Stimulated activated CD8-positive, alpha-beta memory T cell treated with anti-CD3 and anti-CD28 coated beads, Interleukin-7, amount 100 ng/mL, for 48 hours (primary cell): ENCODE measurements at regions not wholly inside any gene's neighbourhood (a gene's known extent, or its start where the extent isn't known, plus 50 kb on each side); places are given as distances from the start of the nearest gene placed in this dataset.
"Not testable (repeated sequence)": the region's sequence is repeated elsewhere in the genome, so short reads cannot be mapped to it uniquely, and the experiment has no call there.

ENCODE experiments used
- DNase-seq, 2 donors: peaks; one replicate each; pipeline ENCODE4 v3.0.0-alpha.2; 2020; ENCODE audit warnings: low read depth in 1 of 2; ENCODE audit errors: extremely low read depth in 1 of 2

DNA sequence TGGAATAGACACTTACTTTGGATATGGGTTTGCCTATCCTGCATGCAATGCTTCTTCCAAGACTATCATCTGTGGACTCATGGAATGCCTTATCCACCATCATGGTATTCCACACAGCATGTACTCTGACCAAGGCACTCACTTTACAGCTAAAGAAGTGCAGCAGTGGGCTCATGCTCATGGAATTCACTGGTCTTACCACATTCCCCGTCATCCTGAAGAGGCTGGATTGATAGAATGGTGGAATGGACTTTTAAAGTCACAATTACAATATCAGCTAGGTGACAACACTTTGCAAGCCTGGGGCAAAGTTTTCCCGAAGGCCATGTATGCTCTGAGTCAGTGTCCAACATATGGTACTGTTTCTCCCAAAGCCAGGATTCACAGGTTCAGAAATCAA is 199.1 kb downstream of the GJA1 start:
- DNase-seq, result not testable (repeated sequence)

DNA sequence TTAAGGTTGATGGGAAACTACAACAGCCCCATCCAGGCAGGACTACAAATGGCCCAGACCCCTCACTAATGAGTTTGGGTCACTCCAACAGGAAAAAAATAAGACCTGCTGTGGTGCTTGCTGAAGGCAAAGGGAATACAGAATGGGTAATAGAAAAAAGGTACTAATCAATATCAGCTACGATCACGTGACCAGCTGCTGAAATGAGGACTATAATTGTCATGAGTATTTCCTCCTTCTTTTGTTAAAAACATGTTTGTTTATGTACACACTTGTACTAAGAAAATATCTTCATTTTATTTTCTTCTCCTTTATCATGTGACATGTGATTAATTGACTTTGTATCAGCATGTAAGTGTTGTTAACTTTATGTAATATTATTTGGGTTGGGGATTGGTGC is 199.9 kb downstream of the GJA1 start:
- no peak for DNase-seq

DNA sequence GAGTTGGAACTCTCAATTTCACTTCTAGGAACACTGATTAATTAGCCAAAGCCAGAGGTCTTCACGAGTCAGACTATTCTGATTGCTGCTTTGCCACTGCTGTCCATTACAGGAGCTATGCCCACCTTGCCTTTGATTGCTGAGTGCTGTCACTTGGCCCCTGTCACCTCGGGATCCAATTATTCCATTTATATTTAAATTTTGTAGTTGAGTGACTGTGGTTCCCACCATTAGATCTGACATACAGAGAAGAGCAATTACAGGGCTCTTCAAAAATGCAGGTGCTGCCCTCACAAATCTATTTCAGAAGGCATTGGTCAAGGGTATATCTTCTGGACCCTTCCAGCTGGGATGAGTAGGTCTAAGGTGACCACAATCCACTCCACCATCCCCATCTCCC is 200.8 kb downstream of the GJA1 start:
- not testable (repeated sequence) for DNase-seq

DNA sequence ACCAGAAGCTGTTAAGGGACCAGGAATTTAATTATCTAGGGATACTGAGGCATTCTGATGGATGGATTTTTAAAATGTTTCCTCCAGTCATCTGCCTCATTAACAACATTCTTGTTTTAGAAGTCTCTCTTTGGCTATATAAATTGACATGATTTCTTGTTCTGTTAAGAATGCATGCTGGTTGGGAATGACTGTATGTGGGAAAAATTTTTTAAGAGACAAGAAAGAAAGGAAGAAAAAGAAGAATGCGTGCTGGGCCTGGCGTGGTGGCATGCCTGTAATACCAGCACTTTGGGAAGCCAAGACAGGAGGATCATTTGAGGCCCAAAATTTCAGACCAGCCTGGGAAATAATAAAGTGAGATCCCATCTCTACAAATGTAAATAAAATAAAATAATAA is 203.6 kb downstream of the GJA1 start:
- DNase-seq, result no peak

DNA sequence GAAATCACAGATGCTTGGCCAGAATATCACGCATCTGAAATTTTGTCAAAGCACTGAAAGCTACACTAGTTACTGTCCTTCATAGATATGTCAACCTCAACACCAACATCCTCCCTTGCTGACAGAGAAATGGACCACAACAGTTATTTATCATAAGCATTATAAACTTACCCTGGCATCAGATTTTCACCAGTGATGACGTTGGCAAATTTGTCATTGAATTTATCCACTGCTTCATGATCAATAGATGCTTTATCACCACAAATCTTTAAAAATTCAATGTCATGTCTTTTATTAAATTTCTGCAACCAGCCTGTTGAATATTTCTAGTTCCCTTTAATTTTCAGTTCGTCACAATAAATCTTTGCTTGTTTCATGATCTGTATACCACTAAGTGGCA is 205.7 kb downstream of the GJA1 start:
- no peak for DNase-seq

DNA sequence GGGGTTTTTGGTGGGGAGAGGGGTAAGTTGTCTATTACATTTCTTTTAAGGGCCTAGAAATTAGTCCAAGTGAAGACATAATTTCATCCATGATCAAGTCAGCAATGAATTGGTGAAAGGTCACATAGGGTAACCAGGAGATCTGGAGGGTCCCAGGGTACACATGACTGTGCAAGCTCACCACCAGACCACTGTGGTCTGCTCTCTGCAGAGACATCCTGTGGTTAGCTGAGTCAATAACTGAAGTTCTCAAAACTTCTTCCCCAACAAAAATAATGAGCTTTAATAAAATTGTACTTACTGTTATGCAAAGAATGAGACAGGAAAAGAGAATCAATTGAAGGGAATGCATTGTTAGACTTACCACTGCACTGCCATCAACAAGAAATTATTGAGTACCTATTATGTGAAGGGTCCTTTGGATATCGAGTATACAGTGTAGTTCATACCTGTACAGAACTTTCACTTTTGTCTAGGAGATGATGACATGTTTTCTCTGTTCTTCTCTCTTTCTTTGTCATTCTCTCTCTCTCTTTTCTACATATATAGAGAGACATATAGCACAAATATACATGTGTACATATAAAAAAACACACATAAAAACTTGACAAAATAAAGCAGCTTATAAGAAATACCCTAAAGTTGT is 209.8 kb downstream of the GJA1 start:
- DNase-seq, result peak; percentile 2 to 11

DNA sequence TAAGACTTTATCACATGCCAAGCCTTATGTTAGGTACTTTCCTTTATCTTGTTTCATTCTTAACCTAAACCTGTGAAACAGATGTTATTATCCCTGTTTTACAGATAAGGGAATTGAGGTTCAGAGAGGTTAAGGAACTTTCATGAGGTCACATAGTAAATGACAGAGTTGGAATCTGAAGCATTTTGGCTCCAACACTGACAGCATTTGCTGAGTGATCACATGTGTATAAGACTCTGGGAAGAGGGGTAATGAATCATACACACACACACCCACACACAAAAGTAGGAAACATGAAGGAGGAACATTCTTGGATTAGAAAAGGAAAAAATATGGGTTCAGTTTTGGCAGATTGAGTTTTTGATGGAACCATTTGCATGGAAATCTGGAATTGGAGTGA is 212.5 kb downstream of the GJA1 start:
- DNase-seq, result no peak

DNA sequence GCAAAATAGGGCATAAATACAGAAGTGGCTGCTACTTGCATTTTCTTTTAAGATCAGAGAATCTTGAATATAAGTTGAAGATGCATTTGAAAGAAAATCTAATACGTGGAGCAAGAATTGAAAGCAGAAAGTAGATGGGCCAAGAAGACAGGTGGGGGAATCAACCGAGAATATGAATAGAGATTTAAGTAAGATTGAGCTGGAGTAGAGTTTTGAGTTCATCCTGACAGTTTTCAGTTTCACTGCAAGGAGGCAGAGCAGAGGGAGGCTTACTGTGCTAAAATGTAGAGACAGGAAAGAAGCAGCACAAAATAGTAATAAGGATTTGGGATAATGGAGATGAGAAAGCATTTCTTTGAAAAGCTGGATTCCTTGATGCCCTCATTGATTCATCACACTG is 214.5 kb downstream of the GJA1 start:
- no peak for DNase-seq

DNA sequence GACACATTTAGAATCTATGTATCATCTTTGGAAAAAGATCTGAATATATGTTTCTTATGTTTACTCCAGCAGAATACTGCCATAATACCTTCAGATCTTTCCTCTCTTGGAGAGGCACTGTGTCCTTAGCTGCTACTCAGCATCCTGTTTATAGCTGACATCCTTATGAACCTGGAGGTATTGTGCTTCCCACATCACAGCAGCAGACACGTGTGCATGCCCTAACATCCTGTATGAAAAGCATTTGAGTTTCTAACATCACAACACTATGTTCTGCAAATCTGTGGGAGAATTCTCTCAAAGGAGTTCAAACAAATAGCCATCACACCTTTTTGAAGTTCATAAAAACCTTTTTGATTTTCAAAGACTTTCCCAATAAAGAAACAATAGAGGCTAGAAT is 216.0 kb downstream of the GJA1 start:
- no peak for DNase-seq

DNA sequence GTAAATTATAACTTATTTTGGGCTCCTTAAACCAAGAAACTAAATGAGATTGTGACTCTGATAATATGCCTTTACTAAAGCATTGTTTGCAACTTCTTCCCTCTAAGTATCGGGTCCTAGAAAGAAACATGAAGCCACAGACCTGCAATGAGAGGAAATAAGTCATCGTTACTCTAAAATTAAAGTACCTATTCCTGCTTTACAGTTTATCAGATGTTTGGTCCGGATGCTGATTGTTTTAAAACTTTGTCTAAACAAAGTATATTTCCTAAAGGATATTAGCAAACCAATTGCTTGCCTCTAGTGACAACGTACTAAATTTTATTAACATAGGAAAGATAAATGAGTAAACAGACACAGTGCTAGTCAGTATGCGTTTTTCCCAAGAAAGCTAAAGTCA is 216.8 kb downstream of the GJA1 start:
- no peak for DNase-seq

DNA sequence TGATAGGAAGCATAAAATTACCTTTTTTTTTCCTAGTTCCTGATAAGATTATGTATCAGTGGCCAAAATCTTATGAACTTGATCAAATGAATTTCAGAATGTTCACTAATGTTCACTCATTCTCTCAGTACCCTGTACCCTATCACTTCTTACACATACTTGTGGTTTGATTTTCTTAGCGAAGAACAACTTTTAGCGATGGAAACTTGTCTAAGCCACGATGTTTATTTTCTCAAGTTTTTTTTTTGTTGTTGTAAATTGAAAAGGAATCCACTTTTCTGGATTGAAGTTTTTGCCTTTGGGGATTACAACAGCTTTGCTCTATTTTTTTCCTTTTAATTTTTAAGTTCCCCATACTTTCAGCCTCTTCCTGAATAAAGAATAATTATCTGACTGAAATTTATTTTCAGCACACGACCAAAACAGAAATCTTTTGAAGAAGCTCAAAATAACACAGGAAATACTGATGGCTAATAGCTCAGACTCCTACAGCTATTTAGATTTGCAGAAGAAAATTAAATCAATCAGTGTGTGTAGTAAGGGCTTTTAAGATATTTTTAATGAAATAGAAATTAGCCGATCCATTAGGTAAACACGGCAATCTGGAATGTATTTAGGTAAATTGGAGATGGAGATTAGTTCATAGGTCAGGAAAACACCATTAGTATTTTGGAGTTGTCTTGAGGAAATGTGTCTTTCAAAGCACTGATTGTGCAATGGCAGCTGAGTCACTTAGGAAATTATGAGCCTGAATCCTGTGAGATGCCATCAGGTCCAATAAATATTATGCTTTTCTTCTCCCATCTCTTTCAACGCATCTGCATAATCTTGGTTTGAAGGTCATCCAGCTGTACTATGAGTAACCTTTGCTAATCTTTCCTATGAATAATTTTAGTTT is 217.5 kb downstream of the GJA1 start:
- DNase-seq, result no peak

DNA sequence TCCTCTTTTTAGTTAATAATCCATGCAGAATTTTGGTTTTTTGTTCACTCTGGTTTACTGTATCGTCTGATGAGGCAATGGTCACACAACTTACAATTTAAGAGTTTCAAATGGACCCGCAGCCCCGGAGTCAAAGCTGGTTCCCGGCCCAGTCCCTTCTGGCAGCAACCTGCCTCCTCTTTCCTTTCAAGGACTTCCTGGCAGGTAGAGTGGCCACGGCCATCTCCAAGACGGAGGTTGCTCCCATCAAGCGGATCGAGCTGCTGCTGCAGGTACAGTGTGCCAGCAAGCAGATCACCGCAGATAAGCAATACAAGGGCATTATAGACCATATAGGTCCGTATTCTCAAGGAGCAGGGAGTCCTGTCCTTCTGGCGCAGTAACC is 218.2 kb downstream of the GJA1 start:
- no peak for DNase-seq

DNA sequence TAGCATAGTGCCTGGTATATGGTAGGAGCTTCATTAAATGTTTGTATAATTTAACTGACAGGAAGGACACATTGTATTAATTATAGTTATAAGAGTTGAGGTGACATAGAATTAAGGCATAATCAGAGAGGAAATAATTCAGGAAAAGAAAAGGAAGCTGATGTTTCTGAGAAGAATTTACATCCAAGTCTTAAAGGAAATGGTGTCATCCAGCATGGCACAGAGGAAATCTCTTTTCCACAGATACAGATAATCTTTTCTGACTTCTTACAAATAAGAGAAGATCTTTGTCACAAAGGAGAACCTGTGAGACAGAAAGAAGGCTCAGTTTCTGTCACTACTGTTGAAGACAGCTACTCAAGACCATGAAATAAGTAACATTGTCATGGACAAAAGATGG is 222.5 kb downstream of the GJA1 start:
- DNase-seq, result no peak

DNA sequence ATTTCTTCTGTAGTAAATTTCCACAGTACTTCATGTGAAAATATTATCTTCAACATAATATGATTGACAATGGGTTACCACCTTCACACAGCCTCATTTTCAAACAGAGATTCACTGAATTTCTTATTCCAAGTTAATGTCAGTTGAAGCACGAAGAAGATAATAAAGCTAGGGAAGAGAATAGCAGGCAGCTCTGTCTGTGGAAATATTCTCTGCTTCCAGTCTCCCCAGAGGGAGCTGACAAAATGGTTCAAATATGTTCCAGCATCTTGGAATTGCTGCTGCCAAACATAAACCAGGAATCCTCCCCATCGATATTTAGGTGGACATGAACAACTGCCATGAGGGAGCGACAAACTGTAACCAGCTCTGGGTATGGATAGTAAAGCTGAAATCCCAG is 224.8 kb downstream of the GJA1 start:
- no peak for DNase-seq

DNA sequence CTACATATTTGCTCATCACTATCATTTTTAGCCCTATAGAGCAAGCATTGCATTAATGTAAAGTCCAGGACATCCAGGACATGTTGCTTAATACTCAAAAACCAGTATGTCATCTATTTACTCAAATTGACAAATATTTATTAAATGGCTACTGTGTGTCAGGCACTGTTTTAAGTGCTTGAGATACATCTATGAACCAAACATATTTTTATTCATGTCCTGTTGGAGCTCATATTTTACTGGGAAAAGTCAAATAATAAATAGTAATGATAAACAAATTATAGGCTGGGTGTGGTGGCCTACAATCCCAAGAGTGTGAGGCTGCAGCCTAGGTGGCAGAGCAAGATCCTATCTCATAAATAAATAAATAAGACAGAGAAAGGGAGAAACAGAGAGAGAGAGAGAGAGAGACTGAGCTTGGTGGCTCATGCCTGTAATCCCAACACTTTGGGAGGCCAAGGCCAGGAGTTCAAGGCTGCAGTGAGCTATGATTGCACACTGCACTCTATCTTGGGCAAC is 227.9 kb downstream of the GJA1 start:
- DNase-seq, result no peak

DNA sequence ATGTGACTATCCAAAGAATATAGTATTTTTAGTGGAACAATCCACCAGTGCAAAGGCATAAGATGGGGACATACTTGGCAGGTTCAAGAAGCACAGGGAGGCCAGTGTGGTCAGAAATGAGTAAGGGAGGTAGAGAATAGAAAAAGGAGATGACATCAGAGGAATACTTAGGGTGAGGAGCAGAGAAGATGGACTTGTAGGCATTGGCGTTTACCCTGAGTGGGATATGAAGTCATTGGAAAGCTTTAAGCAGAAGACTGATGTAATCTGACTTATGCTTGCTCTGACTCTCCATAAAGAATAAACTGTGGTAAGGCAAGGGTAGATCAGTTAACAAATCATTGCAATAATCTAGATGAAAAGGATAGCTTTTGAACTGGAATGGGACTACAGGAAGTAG is 228.7 kb downstream of the GJA1 start:
- DNase-seq, result no peak

DNA sequence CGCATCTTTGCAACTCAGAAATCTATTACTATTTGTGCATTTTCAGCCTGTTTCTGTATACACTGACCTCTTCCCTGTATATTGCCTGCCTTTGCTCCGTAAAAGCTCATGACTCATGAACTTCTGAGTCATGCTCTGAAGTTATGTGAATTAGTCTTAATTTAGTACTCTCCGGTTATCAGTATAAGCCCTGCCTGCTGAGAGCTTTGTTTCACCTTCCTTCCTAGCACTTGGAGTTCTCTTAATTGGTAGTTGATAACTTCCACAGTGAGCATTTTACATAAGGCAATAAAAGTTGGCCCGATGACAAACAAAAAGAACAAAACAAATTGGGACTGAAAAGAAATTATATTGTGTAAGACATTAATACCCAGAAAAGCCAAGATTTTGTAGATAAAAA is 231.4 kb downstream of the GJA1 start:
- DNase-seq, result no peak

DNA sequence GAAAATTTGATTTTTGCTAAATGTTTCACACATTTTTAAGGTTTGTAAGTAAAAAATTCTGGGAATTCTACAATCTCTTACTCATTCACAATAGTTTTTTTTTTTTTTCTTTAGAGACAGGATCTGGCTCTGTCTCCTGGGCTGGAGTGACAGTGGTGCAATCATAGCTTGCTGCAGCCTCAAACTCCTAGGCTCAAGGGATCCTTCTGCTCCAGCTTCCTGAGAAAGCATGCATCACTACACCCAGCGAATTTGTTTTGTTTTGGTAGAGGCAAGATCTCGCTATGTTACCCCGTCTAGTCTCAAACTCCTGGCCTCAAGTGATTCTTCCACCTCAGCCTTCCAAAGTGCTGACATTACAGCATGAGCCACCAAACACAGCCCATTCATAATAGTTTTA is 232.8 kb downstream of the GJA1 start:
- DNase-seq, result no peak

DNA sequence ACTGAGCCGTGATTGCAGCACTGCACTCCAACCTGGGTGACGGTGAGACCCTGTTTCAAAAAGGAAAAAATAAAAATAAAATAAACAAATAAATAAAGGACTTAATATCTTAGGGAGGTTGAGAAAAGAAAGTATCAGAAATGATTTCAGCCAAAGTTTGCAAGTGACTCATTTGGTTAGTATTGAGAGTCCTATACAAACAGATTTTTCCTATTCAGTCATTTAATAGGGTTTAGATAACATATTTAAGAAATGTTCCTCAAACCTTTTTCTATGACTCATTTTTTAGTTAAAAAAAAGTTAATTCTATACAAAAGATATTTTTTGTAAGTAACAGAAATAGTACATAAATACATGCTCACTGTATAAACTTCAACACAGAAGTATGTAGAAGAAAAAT is 235.1 kb downstream of the GJA1 start:
- no peak for DNase-seq

DNA sequence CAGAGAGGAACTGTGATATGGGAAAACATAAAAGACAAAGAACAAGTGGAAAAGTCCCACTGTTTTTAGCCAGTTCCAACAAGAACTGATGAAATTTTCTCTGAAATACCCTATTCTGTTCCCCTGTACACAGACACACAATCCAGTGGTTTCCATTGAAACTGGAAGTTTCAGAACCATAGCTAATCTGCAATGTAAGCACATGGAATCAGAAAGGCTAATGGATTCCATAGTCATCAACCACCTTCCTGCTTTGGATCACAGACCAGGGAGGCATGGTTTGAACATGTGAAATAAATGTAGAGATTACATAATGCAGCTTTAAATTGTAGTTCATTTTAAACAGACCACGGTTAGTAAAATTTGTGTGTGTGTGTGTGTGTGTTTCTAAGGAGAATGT is 242.1 kb downstream of the GJA1 start:
- DNase-seq, result no peak

DNA sequence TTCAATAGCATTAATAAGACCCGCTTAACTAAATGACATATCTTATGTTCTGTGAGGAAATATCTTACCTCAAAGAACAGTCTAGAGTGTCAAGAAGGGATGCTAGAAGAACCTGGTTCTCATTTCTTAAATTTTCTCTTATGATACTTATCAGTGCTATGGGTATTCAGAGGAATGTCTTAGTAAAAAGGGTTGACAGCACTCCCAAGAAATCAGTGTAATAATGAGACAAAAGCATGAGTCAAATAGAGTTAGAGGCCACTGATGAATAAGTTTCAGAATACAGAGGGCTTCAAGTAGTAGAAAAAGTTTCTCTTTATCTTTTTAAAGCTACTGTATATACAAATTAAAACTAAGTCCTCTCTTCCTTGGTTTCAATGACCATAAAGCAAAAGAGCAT is 242.8 kb downstream of the GJA1 start:
- DNase-seq, result no peak

DNA sequence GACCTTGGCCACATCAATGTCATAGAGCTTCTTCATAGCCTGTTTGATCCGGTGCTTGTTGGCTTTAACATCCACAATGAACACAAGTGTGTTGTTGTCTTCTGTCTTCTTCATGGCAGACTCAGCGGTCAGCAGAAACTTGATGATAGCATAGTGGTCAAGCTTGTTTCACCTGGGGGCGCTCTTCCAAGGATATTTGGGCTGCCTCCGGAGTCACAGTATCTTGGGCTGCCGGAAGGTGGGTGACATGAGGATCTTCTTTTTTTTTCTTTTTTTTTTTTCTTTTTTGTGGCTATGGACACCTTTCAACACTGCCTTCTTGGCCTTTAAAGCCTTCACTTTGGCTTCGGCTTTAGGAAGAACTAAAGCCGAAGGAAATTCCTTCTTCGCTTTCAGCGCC is 244.6 kb downstream of the GJA1 start:
- no peak for DNase-seq
